ENCODE measurements at regions not wholly inside any gene's neighbourhood (a gene's known extent, or its start where the extent isn't known, plus 50 kb on each side); places are given as distances from the start of the nearest gene placed in this dataset.

GRCh38 chr7:138313829-138314178 lies 146.3 kb upstream of the TRIM24 start:
- TF ChIP-seq POLR2A (IDR thresholded peaks at IDR 0.05): no peak

GRCh38 chr7:138316421-138317043 lies 143.5 kb upstream of the TRIM24 start:
- Histone ChIP-seq H3K27me3 (no peaks in the 10 kb centered on the region), H3K9me3 (no peaks in the 10 kb centered on the region), H3K27ac (no peak overlapping the region), H3K36me3 (no peaks in the 10 kb centered on the region), H3K4me3 (replicated peaks in 1 of 3) (no peak overlapping the region), H3K4me1 (no peaks in the 10 kb centered on the region)
- intact Hi-C loops (cut with DNase I): no loop called here
- DNase-seq: no peak
- 75 to 81% methylated on average over 4 of the region's 4 CpGs for WGBS, 2 donors
- no peak for TF ChIP-seq POLR2A (IDR thresholded peaks at IDR 0.05)
- TF ChIP-seq CTCF (IDR thresholded peaks at IDR 0.05): no peak

More at GRCh38 chr7:138313829-138314178, 146.3 kb upstream of the TRIM24 start:
- Histone ChIP-seq H3K4me1 (no peaks in the 10 kb centered on the region), H3K4me3 (replicated peaks in 1 of 3) (no peak overlapping the region), H3K9me3 (no peaks in the 10 kb centered on the region), H3K27me3 (no peaks in the 10 kb centered on the region), H3K36me3 (no peaks in the 10 kb centered on the region), H3K27ac (no peak overlapping the region)
- DNase-seq: no peak
- 94 to 95% methylated on average over 2 of the region's 2 CpGs for WGBS, 2 donors
- intact Hi-C loops (cut with DNase I): no loop called here

GRCh38 chr7:138317044-138317596 lies 142.9 kb upstream of the TRIM24 start:
- Histone ChIP-seq H3K9me3 (no peaks in the 10 kb centered on the region), H3K27ac (no peak overlapping the region), H3K36me3 (no peaks in the 10 kb centered on the region), H3K4me1 (no peaks in the 10 kb centered on the region), H3K4me3 (replicated peaks in 1 of 3) (no peak overlapping the region), H3K27me3 (no peaks in the 10 kb centered on the region)
- TF ChIP-seq POLR2A (IDR thresholded peaks at IDR 0.05) (no peak), CTCF (IDR thresholded peaks at IDR 0.05) (no peak)
- DNase-seq: no peak
- 88 to 89% methylated on average over 5 of the region's 5 CpGs for WGBS, 2 donors
- intact Hi-C loops (cut with DNase I): no loop called here

GRCh38 chr7:138324941-138325340 lies 135.1 kb upstream of the TRIM24 start:
- WGBS, 2 donors: 83 to 86% methylated on average over 6 of the region's 6 CpGs

GRCh38 chr7:138325434-138325833 lies 134.6 kb upstream of the TRIM24 start:
- H3K36me3 ChIP-seq: no peaks in the 10 kb centered on the region
- H3K9me3 ChIP-seq: no peaks in the 10 kb centered on the region
- intact Hi-C loops (cut with DNase I): no loop called here
- WGBS, 2 donors: 32 to 48% methylated on average over 4 of the region's 4 CpGs
- no peaks in the 10 kb centered on the region for H3K4me1 ChIP-seq
- DNase-seq: no peak
- H3K27me3 ChIP-seq: no peaks in the 10 kb centered on the region
- no peak overlapping the region for H3K4me3 ChIP-seq (replicated peaks in 1 of 3)
- TF ChIP-seq POLR2A (IDR thresholded peaks at IDR 0.05) (no peak), CTCF (IDR thresholded peaks at IDR 0.05) (no peak)
- no peak overlapping the region for H3K27ac ChIP-seq

More at GRCh38 chr7:138324941-138325340, 135.1 kb upstream of the TRIM24 start:
- DNase-seq: no peak
- intact Hi-C loops (cut with DNase I): no loop called here
- no peak overlapping the region for H3K4me3 ChIP-seq (replicated peaks in 1 of 3)
- no peak overlapping the region for H3K27ac ChIP-seq
- H3K9me3 ChIP-seq: no peaks in the 10 kb centered on the region
- no peaks in the 10 kb centered on the region for H3K27me3 ChIP-seq
- no peaks in the 10 kb centered on the region for H3K4me1 ChIP-seq
- H3K36me3 ChIP-seq: no peaks in the 10 kb centered on the region
- TF ChIP-seq POLR2A (IDR thresholded peaks at IDR 0.05): no peak
- no peak for TF ChIP-seq CTCF (IDR thresholded peaks at IDR 0.05)
